CD14-positive monocyte (primary cell): ENCODE measurements at regions not wholly inside any gene's neighbourhood (a gene's known extent, or its start where the extent isn't known, plus 50 kb on each side); places are given as distances from the start of the nearest gene placed in this dataset.

Experiments used
- DNase-seq, 3 donors: peaks; one replicate each; pipeline ENCODE4 v3.0.0-alpha.2; 2011 to 2022
- H2AFZ ChIP-seq: 2 replicates; pipeline ENCODE4 v1.6.0; 2012; ENCODE audit warnings: mild to moderate bottlenecking, low read depth, low read length, inconsistent platforms; ENCODE audit not compliant: insufficient read depth, poor library complexity, severe bottlenecking
- H3K27ac ChIP-seq, 2 donors: 1 replicate in 1 of 2; 2 replicates in 1 of 2; pipeline ENCODE4 v1.5.1; 2012 to 2013; ENCODE audit warnings: low read length in 2 of 2, control low read depth in 1 of 2, inconsistent platforms in 1 of 2, low read depth in 1 of 2, mild to moderate bottlenecking in 1 of 2
- H3K27me3 ChIP-seq, 2 donors: one replicate each; pipeline versions ENCODE4 v1.6.0 to v1.6.1; 2011 to 2013; ENCODE audit warnings: low read length in 2 of 2; ENCODE audit not compliant: control insufficient read depth in 2 of 2, insufficient read depth in 2 of 2
- H3K36me3 ChIP-seq, 2 donors: replicated peaks in 1 of 2; 1 replicate in 1 of 2; 2 replicates in 1 of 2; pipeline versions ENCODE4 v1.5.1 to v1.6.1; 2012 to 2013; ENCODE audit warnings: low read length in 2 of 2, control low read depth in 1 of 2, inconsistent platforms in 1 of 2, mild to moderate bottlenecking in 1 of 2; ENCODE audit not compliant: insufficient read depth in 2 of 2, control insufficient read depth in 1 of 2
- H3K4me1 ChIP-seq, 2 donors: 1 replicate in 1 of 2; 2 replicates in 1 of 2; pipeline versions ENCODE4 v1.5.1 to v1.6.1; 2012 to 2013; ENCODE audit warnings: low read length in 2 of 2, control low read depth in 1 of 2, inconsistent platforms in 1 of 2, mild to moderate bottlenecking in 1 of 2, moderate library complexity in 1 of 2; ENCODE audit not compliant: insufficient read depth in 2 of 2, control insufficient read depth in 1 of 2
- H3K4me2 ChIP-seq: replicated peaks from 2 replicates; pipeline ENCODE3; 2012; ENCODE audit warnings: low read length, moderate library complexity, mild to moderate bottlenecking; ENCODE audit not compliant: poor library complexity, severe bottlenecking; ENCODE audit errors: extremely low read depth
- H3K4me3 ChIP-seq, 3 experiments: fragments of 200-600 bp in 1 of 3; sonication (generic) in 1 of 3; replicated peaks in 1 of 3; 1 replicate in 2 of 3; 2 replicates in 1 of 3; pipeline ENCODE4 v1.5.1; 2011 to 2013; ENCODE audit warnings: low read length in 3 of 3, mild to moderate bottlenecking in 3 of 3, control low read depth in 2 of 3, low read depth in 2 of 3, inconsistent platforms in 1 of 3, moderate library complexity in 1 of 3
- H3K79me2 ChIP-seq: 2 replicates; pipeline ENCODE4 v1.6.0; 2012; ENCODE audit warnings: mild to moderate bottlenecking, control low read depth, inconsistent platforms, low read length, moderate library complexity; ENCODE audit not compliant: insufficient read depth
- H3K9ac ChIP-seq: 2 replicates; pipeline ENCODE4 v1.6.0; 2017; ENCODE audit warnings: low read length, mild to moderate bottlenecking; ENCODE audit not compliant: insufficient read depth, poor library complexity, severe bottlenecking
- H3K9me3 ChIP-seq, 2 donors: replicated peaks in 1 of 2; 1 replicate in 1 of 2; 2 replicates in 1 of 2; pipeline versions ENCODE4 v1.5.1 to v1.6.1; 2012 to 2013; ENCODE audit warnings: low read length in 2 of 2, control low read depth in 1 of 2; ENCODE audit not compliant: control insufficient read depth in 1 of 2, insufficient read depth in 1 of 2
- H4K20me1 ChIP-seq: 2 replicates; pipeline ENCODE4 v1.6.0; 2012; ENCODE audit warnings: mild to moderate bottlenecking, low read length, control low read depth, moderate library complexity; ENCODE audit not compliant: insufficient read depth
- H3K27ac Mint-ChIP-seq, 7 donors: one replicate each; pipeline ENCODE4 v1.8.0; 2020; ENCODE audit warnings: mild to moderate bottlenecking in 7 of 7, mixed read lengths in 7 of 7, moderate library complexity in 6 of 7, inconsistent platforms in 2 of 7
- H3K27me3 Mint-ChIP-seq, 3 donors: one replicate each; pipeline ENCODE4 v1.8.0; 2021 to 2022; ENCODE audit warnings: low read depth in 3 of 3, mild to moderate bottlenecking in 3 of 3, mixed read lengths in 3 of 3, moderate library complexity in 3 of 3, inconsistent platforms in 1 of 3
- H3K36me3 Mint-ChIP-seq, 2 donors: one replicate each; pipeline ENCODE4 v1.8.0; 2020; ENCODE audit warnings: mixed read lengths in 2 of 2, inconsistent platforms in 1 of 2, mild to moderate bottlenecking in 1 of 2
- H3K4me1 Mint-ChIP-seq: one replicate; pipeline ENCODE4 v1.8.0; 2020; ENCODE audit warnings: mild to moderate bottlenecking, mixed read lengths
- H3K4me3 Mint-ChIP-seq, 2 donors: one replicate each; pipeline ENCODE4 v1.8.0; 2020; ENCODE audit warnings: mild to moderate bottlenecking in 2 of 2, mixed read lengths in 2 of 2, moderate library complexity in 1 of 2
- H3K9me3 Mint-ChIP-seq, 7 donors: one replicate each; pipeline ENCODE4 v1.8.0; 2020 to 2022; ENCODE audit warnings: mixed read lengths in 7 of 7, mild to moderate bottlenecking in 6 of 7, moderate library complexity in 6 of 7, inconsistent platforms in 2 of 7
- WGBS: methylation state at CpG from one replicate; pipeline ENCODE4 v1.1.5; 2013; ENCODE audit warnings: missing lambda C conversion rate; ENCODE audit not compliant: insufficient coverage; 5-methylcytosine and 5-hydroxymethylcytosine counted together
- intact Hi-C, 2 donors: fragments of 100-400 bp; cut with micrococcal nuclease; formaldehyde crosslinking; loops; one replicate each; pipeline versions ENCODE4 v1.15.0 to v1.15.1; 2023
- TF ChIP-seq, protein P1 (sequence below): fragments of 200-600 bp; IDR thresholded peaks from one replicate; pipeline ENCODE4 v1.8.0; 2022; ENCODE audit warnings: antibody characterized with exemption, mild to moderate bottlenecking

DNA sequence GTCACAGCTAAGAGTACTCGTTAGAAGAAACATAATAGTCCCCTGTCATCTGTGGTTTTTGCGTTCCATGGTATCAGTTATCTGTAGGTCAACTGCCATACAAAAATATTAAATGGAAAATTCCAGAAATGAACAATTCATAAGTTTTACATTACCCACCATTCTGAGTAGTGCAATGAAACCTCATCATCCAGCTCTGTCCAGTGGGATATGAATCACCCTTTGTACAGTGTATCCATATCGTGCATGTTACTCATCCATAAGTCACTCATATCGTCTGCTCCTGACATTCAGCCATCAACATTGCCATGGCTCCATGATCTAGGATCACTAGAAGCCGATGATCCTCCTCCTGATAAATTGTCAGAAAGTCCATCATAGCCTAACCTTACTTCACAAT, 174.9 kb upstream of the C11orf87 start:
- no peaks in the 10 kb centered on the region for H3K27me3 ChIP-seq
- no peak overlapping the region for H3K9ac ChIP-seq
- no peaks in the 10 kb centered on the region for H3K36me3 ChIP-seq
- 94% methylated on average over 2 of the region's 5 CpGs for WGBS
- Mint-ChIP-seq H3K27ac (no peak overlapping the region), H3K36me3 (no peaks in the 10 kb centered on the region), H3K4me1 (no peaks in the 10 kb centered on the region), H3K27me3 (no peaks in the 10 kb centered on the region), H3K4me3 (no peak overlapping the region), H3K9me3 (peaks cover 0 to 4% (median 3%) of the 10 kb centered on the region in 7 donors)
- no peak overlapping the region for H3K4me2 ChIP-seq
- no peak overlapping the region for H3K27ac ChIP-seq
- H3K4me3 ChIP-seq = no peak overlapping the region
- H4K20me1 ChIP-seq = no peaks in the 10 kb centered on the region
- H3K79me2 ChIP-seq = no peaks in the 10 kb centered on the region
- no peak for DNase-seq
- intact Hi-C loops = no loop called here
- H3K9me3 ChIP-seq = no peaks in the 10 kb centered on the region
- no peaks in the 10 kb centered on the region for H3K4me1 ChIP-seq
- TF ChIP-seq, protein P1, sequence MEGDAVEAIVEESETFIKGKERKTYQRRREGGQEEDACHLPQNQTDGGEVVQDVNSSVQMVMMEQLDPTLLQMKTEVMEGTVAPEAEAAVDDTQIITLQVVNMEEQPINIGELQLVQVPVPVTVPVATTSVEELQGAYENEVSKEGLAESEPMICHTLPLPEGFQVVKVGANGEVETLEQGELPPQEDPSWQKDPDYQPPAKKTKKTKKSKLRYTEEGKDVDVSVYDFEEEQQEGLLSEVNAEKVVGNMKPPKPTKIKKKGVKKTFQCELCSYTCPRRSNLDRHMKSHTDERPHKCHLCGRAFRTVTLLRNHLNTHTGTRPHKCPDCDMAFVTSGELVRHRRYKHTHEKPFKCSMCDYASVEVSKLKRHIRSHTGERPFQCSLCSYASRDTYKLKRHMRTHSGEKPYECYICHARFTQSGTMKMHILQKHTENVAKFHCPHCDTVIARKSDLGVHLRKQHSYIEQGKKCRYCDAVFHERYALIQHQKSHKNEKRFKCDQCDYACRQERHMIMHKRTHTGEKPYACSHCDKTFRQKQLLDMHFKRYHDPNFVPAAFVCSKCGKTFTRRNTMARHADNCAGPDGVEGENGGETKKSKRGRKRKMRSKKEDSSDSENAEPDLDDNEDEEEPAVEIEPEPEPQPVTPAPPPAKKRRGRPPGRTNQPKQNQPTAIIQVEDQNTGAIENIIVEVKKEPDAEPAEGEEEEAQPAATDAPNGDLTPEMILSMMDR = no peak
- no peak overlapping the region for H2AFZ ChIP-seq

DNA sequence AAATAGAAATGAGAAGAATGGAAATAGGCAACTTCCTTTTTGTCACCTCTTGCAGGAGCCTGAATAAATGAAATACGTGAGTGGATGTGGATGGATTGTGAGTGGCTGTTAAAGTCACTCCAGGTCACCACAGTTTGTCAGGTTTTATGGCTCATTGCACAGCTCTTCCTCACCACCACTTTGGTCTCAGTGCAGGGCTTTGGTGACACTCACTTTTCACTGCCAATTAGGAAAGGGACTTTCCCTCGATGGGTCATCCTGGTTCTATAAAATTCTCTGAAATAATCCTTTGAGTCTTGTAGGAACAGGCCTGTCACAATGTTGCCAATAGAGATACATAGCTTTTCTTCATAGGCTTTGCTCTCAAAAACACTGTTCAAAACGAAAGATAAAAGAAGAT, 172.4 kb upstream of the C11orf87 start:
- Histone ChIP-seq H3K36me3 (no peaks in the 10 kb centered on the region), H3K27ac (no peak overlapping the region), H3K9ac (no peak overlapping the region), H3K27me3 (no peaks in the 10 kb centered on the region), H4K20me1 (no peaks in the 10 kb centered on the region), H3K4me2 (no peak overlapping the region), H3K4me3 (no peak overlapping the region), H3K9me3 (no peaks in the 10 kb centered on the region), H3K79me2 (no peaks in the 10 kb centered on the region), H3K4me1 (no peaks in the 10 kb centered on the region), H2AFZ (no peak overlapping the region)
- intact Hi-C loops = no loop called here
- no peaks in the 10 kb centered on the region for H3K4me1 Mint-ChIP-seq
- no peak overlapping the region for H3K4me3 Mint-ChIP-seq
- H3K36me3 Mint-ChIP-seq = no peaks in the 10 kb centered on the region
- no peaks in the 10 kb centered on the region for H3K27me3 Mint-ChIP-seq
- no peak overlapping the region for H3K27ac Mint-ChIP-seq
- TF ChIP-seq, protein P1 = no peak
- DNase-seq = no peak
- H3K9me3 Mint-ChIP-seq = peaks cover 0 to 5% (median 2%) of the 10 kb centered on the region in 7 donors
- 45% methylated on average over 1 of the region's 3 CpGs for WGBS
